ENCODE measurements at regions not wholly inside any gene's neighbourhood (a gene's known extent, or its start where the extent isn't known, plus 50 kb on each side); places are given as distances from the start of the nearest gene placed in this dataset.

DNA sequence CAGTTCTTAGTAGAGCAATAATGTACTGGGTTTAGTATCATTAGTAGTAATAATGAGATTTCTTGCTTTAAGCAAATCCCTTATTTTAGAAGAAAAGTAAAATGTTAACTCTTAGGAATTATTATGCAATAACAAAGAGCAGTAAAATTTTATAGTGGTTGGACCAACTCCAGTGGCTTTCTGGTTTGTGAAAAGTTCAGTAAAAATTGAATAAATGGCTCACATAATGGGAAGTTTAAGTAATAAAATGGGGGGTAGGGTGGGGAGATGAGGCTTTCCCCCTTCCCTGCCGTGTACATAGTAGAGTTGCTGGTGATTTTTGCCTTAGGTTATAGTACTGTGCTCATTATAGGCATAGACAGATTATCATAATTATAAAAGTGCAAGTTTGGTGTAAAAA lies 250.5 kb upstream of the ATP2B1 start:
- Histone ChIP-seq H3K9me3 (no peaks in the 10 kb centered on the region), H3K27me3 (no peaks in the 10 kb centered on the region), H3K27ac (no peak overlapping the region), H3K36me3 (no peaks in the 10 kb centered on the region), H3K4me1 (peaks cover 0 to 6% (median 0%) of the 10 kb centered on the region in 4 donors), H3K4me3 (no peak overlapping the region)
- 22 to 59% methylated on average over 1 of the region's 1 CpG for WGBS, 2 donors
- TF ChIP-seq, protein P1, sequence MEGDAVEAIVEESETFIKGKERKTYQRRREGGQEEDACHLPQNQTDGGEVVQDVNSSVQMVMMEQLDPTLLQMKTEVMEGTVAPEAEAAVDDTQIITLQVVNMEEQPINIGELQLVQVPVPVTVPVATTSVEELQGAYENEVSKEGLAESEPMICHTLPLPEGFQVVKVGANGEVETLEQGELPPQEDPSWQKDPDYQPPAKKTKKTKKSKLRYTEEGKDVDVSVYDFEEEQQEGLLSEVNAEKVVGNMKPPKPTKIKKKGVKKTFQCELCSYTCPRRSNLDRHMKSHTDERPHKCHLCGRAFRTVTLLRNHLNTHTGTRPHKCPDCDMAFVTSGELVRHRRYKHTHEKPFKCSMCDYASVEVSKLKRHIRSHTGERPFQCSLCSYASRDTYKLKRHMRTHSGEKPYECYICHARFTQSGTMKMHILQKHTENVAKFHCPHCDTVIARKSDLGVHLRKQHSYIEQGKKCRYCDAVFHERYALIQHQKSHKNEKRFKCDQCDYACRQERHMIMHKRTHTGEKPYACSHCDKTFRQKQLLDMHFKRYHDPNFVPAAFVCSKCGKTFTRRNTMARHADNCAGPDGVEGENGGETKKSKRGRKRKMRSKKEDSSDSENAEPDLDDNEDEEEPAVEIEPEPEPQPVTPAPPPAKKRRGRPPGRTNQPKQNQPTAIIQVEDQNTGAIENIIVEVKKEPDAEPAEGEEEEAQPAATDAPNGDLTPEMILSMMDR (IDR thresholded peaks at IDR 0.05) = no peak
- no peak for TF ChIP-seq POLR2AphosphoS5 (IDR thresholded peaks at IDR 0.05)
- no peak for TF ChIP-seq EP300 (IDR thresholded peaks at IDR 0.05)
- TF ChIP-seq POLR2A (IDR thresholded peaks at IDR 0.05) = no peak
- intact Hi-C loops (cut with DNase I) = no loop called here
- no peak for DNase-seq

GRCh38 chr12:89954259-89954658 lies 245.6 kb upstream of the ATP2B1 start:
- 91 to 94% methylated on average over 3 of the region's 3 CpGs for WGBS, 2 donors
- H3K27ac ChIP-seq = no peak overlapping the region
- intact Hi-C loops (cut with DNase I) = no loop called here

GRCh38 chr12:89951694-89952060 lies 243.0 kb upstream of the ATP2B1 start:
- Histone ChIP-seq H3K9me3 (no peaks in the 10 kb centered on the region), H3K27ac (no peak overlapping the region), H3K27me3 (no peaks in the 10 kb centered on the region), H3K4me3 (no peak overlapping the region), H3K36me3 (no peaks in the 10 kb centered on the region), H3K4me1 (peaks cover 0 to 42% (median 39%) of the 10 kb centered on the region in 4 donors)
- 35 to 55% methylated on average over 2 of the region's 2 CpGs for WGBS, 2 donors
- TF ChIP-seq POLR2AphosphoS5 (IDR thresholded peaks at IDR 0.05) (no peak), EP300 (IDR thresholded peaks at IDR 0.05) (no peak), POLR2A (IDR thresholded peaks at IDR 0.05) (no peak)
- TF ChIP-seq, protein P1 (IDR thresholded peaks at IDR 0.05) = no peak
- no peak for DNase-seq
- intact Hi-C loops (cut with DNase I) = no loop called here

More at GRCh38 chr12:89954259-89954658, 245.6 kb upstream of the ATP2B1 start:
- TF ChIP-seq EP300 (IDR thresholded peaks at IDR 0.05) (no peak), POLR2AphosphoS5 (IDR thresholded peaks at IDR 0.05) (no peak)
- Histone ChIP-seq H3K36me3 (no peaks in the 10 kb centered on the region), H3K4me1 (peaks cover 0 to 20% (median 17%) of the 10 kb centered on the region in 4 donors), H3K9me3 (no peaks in the 10 kb centered on the region), H3K4me3 (no peak overlapping the region), H3K27me3 (no peaks in the 10 kb centered on the region)
- DNase-seq = no peak

- intact Hi-C loops (cut with DNase I) = no loop called here
- H3K9me3 ChIP-seq = no peaks in the 10 kb centered on the region
- TF ChIP-seq POLR2A (IDR thresholded peaks at IDR 0.05) (no peak), POLR2AphosphoS5 (IDR thresholded peaks at IDR 0.05) (no peak), EP300 (IDR thresholded peaks at IDR 0.05) (no peak)
- TF ChIP-seq, protein P1 (IDR thresholded peaks at IDR 0.05) = no peak
These were observed 242.5 kb upstream of the ATP2B1 start for GRCh38 chr12:89951050-89951693.

GRCh38 chr12:89950421-89950820 lies 241.8 kb upstream of the ATP2B1 start:
- no peak for DNase-seq
- Histone ChIP-seq H3K4me1 (peaks cover 0 to 42% (median 39%) of the 10 kb centered on the region in 4 donors), H3K9me3 (no peaks in the 10 kb centered on the region), H3K36me3 (no peaks in the 10 kb centered on the region), H3K27me3 (no peaks in the 10 kb centered on the region), H3K4me3 (no peak overlapping the region), H3K27ac (peak overlapping the region in 3 of 4 donors; percentile 45 to 66 (median 64))
- intact Hi-C loops (cut with DNase I) = no loop called here
- TF ChIP-seq, protein P1 (IDR thresholded peaks at IDR 0.05) = no peak
- WGBS, 2 donors = 15 to 59% methylated on average over 1 of the region's 1 CpG

More at GRCh38 chr12:89951050-89951693, 242.5 kb upstream of the ATP2B1 start:
- 13 to 49% methylated on average over 2 of the region's 2 CpGs for WGBS, 2 donors
- Histone ChIP-seq H3K27me3 (no peaks in the 10 kb centered on the region), H3K4me1 (peaks cover 0 to 42% (median 39%) of the 10 kb centered on the region in 4 donors), H3K4me3 (no peak overlapping the region), H3K36me3 (no peaks in the 10 kb centered on the region), H3K27ac (no peak overlapping the region)
- no peak for DNase-seq

All from sigmoid colon (tissue), 6 donors.